ENCODE measurements at regions not wholly inside any gene's neighbourhood (a gene's known extent, or its start where the extent isn't known, plus 50 kb on each side); places are given as distances from the start of the nearest gene placed in this dataset.

DNA sequence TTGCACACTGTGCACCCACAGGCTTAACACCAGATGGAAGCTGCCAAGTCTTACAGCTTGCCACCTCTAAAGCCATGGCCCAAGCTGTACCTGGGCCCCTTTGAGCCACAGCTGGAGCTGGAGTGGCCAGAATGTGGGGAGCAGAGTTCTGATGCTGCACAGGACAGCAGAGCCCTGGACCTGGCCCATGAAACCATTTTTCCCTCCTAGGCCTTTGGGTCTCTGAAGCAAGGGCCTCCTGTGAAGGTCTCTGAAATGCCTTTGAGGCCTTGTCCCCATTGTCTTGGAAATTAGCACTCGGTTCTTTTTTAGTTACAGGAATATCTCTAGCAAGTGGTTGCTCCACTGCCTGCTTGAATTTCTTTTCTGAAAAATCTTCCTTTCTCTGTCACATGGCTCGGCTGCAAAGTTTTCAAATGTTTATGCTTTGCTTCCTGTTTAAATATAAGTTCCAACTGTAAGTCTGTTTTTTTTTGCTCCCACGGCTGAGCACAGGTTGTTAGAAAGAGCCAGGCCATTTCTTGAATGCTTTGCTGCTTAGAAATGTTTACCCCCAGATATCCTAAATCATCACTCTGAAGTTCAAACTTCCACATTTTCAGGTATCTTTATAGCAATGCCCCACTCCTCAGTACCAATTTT lies 156.8 kb upstream of the GORAB start:
- TF ChIP-seq, protein P1, sequence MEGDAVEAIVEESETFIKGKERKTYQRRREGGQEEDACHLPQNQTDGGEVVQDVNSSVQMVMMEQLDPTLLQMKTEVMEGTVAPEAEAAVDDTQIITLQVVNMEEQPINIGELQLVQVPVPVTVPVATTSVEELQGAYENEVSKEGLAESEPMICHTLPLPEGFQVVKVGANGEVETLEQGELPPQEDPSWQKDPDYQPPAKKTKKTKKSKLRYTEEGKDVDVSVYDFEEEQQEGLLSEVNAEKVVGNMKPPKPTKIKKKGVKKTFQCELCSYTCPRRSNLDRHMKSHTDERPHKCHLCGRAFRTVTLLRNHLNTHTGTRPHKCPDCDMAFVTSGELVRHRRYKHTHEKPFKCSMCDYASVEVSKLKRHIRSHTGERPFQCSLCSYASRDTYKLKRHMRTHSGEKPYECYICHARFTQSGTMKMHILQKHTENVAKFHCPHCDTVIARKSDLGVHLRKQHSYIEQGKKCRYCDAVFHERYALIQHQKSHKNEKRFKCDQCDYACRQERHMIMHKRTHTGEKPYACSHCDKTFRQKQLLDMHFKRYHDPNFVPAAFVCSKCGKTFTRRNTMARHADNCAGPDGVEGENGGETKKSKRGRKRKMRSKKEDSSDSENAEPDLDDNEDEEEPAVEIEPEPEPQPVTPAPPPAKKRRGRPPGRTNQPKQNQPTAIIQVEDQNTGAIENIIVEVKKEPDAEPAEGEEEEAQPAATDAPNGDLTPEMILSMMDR (IDR thresholded peaks at IDR 0.05), result no peak
- TF ChIP-seq EZH2phosphoT487 (IDR thresholded peaks at IDR 0.05) (no peak), EZH2 (IDR thresholded peaks at IDR 0.05) (no peak)
